ENCODE measurements at regions not wholly inside any gene's neighbourhood (a gene's known extent, or its start where the extent isn't known, plus 50 kb on each side); places are given as distances from the start of the nearest gene placed in this dataset.

DNA sequence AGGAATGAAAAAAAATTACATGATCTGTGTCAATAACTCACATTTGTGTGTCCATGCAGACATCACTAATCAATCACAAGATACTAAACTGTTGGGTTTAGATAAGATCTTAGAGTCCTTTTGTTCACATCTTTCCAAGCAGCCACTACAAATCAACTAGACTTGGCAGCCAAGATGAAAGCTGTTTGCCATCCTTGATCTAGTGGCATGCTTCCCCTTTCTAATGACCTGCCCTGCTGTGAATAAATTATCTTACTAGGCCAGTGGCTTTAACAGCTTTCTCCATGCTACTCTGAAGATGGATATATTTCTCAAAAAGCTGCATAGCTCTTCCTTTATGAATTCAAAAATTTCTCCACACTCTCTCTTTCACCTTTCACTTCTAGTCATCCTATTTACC is 1338.0 kb upstream of the ACVR2A start:
- POLR2A ChIA-PET: no interaction called here
- no peaks in the 10 kb centered on the region for H3K4me1 Mint-ChIP-seq

DNA sequence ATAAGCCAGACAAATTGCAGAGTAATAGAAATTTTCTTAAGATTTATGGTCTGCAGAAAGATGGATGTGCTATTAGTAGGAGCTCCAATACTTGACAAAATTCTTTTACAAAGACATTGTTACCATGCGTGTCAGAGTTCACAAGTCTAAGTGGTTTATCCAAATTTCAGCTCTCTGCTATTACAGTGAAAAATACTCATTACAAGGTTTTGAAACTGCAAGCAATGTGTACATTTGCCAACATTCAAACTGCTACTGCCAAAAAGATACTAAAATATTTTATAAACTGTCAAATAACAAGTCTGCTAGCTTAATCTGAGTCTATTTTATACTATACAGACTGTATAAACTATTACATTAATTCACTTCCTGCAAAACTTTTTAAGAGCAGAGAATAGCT is 1341.5 kb upstream of the ACVR2A start:
- POLR2A ChIA-PET: no interaction called here
- Mint-ChIP-seq H3K4me1 (no peaks in the 10 kb centered on the region), H3K9me3 (ENCODE audit: insufficient read depth) (no peaks in the 10 kb centered on the region), H3K4me3 (no peak overlapping the region), H3K27me3 (no peaks in the 10 kb centered on the region), H3K27ac (no peak overlapping the region)
- Histone ChIP-seq H2AFZ (ENCODE audit: insufficient read depth, low read depth, low read length, poor library complexity, severe bottlenecking) (no peak overlapping the region), H3K9me3 (ENCODE audit: control extremely low read depth in 1 of 3, control insufficient read depth in 2 of 3, insufficient read depth in 1 of 3, low read length in 2 of 3) (no peaks in the 10 kb centered on the region), H3K4me1 (ENCODE audit: control insufficient read depth in 2 of 2, insufficient read depth in 2 of 2, low read length in 2 of 2) (no peaks in the 10 kb centered on the region), H3K27me3 (replicated peaks in 1 of 4; ENCODE audit: control extremely low read depth in 1 of 4, control insufficient read depth in 3 of 4, insufficient read depth in 4 of 4, low read length in 3 of 4) (no peaks in the 10 kb centered on the region), H3K79me2 (ENCODE audit: control insufficient read depth, insufficient read depth, low read length) (no peaks in the 10 kb centered on the region), H3K4me3 (ENCODE audit: control extremely low read depth in 1 of 5, extremely low read depth in 1 of 5, insufficient read depth in 1 of 5, low read depth in 2 of 5, low read length in 4 of 5) (no peak overlapping the region), H3K36me3 (replicated peaks in 1 of 2; ENCODE audit: control extremely low read depth in 1 of 2, control insufficient read depth in 1 of 2, extremely low read depth in 1 of 2, insufficient read depth in 2 of 2, low read length in 1 of 2) (no peaks in the 10 kb centered on the region), H3K9ac (ENCODE audit: low read length) (no peak overlapping the region), H3K4me2 (replicated peaks; ENCODE audit: low read depth, low read length, poor library complexity, severe bottlenecking) (no peak overlapping the region), H4K20me1 (ENCODE audit: control insufficient read depth, insufficient read depth, low read length, poor library complexity, severe bottlenecking) (no peaks in the 10 kb centered on the region), H3K27ac (ENCODE audit: low read length in 2 of 2) (no peak overlapping the region)
- intact Hi-C loops (cut with micrococcal nuclease): no loop called here
- CTCF ChIA-PET: no interaction called here
- WGBS (ENCODE audit: insufficient coverage): no CpG with 5 or more reads among the region's 1 CpG
- no peak for DNase-seq
- TF ChIP-seq, protein P1, sequence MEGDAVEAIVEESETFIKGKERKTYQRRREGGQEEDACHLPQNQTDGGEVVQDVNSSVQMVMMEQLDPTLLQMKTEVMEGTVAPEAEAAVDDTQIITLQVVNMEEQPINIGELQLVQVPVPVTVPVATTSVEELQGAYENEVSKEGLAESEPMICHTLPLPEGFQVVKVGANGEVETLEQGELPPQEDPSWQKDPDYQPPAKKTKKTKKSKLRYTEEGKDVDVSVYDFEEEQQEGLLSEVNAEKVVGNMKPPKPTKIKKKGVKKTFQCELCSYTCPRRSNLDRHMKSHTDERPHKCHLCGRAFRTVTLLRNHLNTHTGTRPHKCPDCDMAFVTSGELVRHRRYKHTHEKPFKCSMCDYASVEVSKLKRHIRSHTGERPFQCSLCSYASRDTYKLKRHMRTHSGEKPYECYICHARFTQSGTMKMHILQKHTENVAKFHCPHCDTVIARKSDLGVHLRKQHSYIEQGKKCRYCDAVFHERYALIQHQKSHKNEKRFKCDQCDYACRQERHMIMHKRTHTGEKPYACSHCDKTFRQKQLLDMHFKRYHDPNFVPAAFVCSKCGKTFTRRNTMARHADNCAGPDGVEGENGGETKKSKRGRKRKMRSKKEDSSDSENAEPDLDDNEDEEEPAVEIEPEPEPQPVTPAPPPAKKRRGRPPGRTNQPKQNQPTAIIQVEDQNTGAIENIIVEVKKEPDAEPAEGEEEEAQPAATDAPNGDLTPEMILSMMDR (IDR thresholded peaks at IDR 0.05): no peak
- TF ChIP-seq EZH2 (IDR thresholded peaks at IDR 0.05; ENCODE audit: borderline replicate concordance, insufficient read depth, low read depth, low read length, poor library complexity, severe bottlenecking): no peak
- no peak for ATAC-seq (ENCODE audit: low read depth)

More for the DNA sequence above, 1338.0 kb upstream of the ACVR2A start:
- no peaks in the 10 kb centered on the region for H3K27me3 Mint-ChIP-seq
- H3K4me3 Mint-ChIP-seq: no peak overlapping the region
- Histone ChIP-seq H3K4me2 (replicated peaks; ENCODE audit: low read depth, low read length, poor library complexity, severe bottlenecking) (no peak overlapping the region), H4K20me1 (ENCODE audit: control insufficient read depth, insufficient read depth, low read length, poor library complexity, severe bottlenecking) (no peaks in the 10 kb centered on the region), H3K27me3 (replicated peaks in 1 of 4; ENCODE audit: control extremely low read depth in 1 of 4, control insufficient read depth in 3 of 4, insufficient read depth in 4 of 4, low read length in 3 of 4) (no peaks in the 10 kb centered on the region), H3K4me3 (ENCODE audit: control extremely low read depth in 1 of 5, extremely low read depth in 1 of 5, insufficient read depth in 1 of 5, low read depth in 2 of 5, low read length in 4 of 5) (no peak overlapping the region), H2AFZ (ENCODE audit: insufficient read depth, low read depth, low read length, poor library complexity, severe bottlenecking) (no peak overlapping the region), H3K4me1 (ENCODE audit: control insufficient read depth in 2 of 2, insufficient read depth in 2 of 2, low read length in 2 of 2) (no peaks in the 10 kb centered on the region), H3K79me2 (ENCODE audit: control insufficient read depth, insufficient read depth, low read length) (no peaks in the 10 kb centered on the region), H3K9me3 (ENCODE audit: control extremely low read depth in 1 of 3, control insufficient read depth in 2 of 3, insufficient read depth in 1 of 3, low read length in 2 of 3) (no peaks in the 10 kb centered on the region), H3K9ac (ENCODE audit: low read length) (no peak overlapping the region), H3K27ac (ENCODE audit: low read length in 2 of 2) (no peak overlapping the region), H3K36me3 (replicated peaks in 1 of 2; ENCODE audit: control extremely low read depth in 1 of 2, control insufficient read depth in 1 of 2, extremely low read depth in 1 of 2, insufficient read depth in 2 of 2, low read length in 1 of 2) (no peaks in the 10 kb centered on the region)
- intact Hi-C loops (cut with micrococcal nuclease): no loop called here
- DNase-seq: no peak
- CTCF ChIA-PET: no interaction called here
- no peak for TF ChIP-seq EZH2 (IDR thresholded peaks at IDR 0.05; ENCODE audit: borderline replicate concordance, insufficient read depth, low read depth, low read length, poor library complexity, severe bottlenecking)
- TF ChIP-seq, protein P1 (IDR thresholded peaks at IDR 0.05): no peak
- no peak overlapping the region for H3K27ac Mint-ChIP-seq
- H3K9me3 Mint-ChIP-seq (ENCODE audit: insufficient read depth): no peaks in the 10 kb centered on the region
- no peak for ATAC-seq (ENCODE audit: low read depth)
